RKO (cell line): ENCODE measurements at regions not wholly inside any gene's neighbourhood (a gene's known extent, or its start where the extent isn't known, plus 50 kb on each side); places are given as distances from the start of the nearest gene placed in this dataset.
"Not testable (repeated sequence)": the region's sequence is repeated elsewhere in the genome, so short reads cannot be mapped to it uniquely, and the experiment has no call there.

Experiments
- DNase-seq: peaks from one replicate; pipeline ENCODE4 v3.0.0-alpha.2; 2016; ENCODE audit warnings: low spot score

DNA sequence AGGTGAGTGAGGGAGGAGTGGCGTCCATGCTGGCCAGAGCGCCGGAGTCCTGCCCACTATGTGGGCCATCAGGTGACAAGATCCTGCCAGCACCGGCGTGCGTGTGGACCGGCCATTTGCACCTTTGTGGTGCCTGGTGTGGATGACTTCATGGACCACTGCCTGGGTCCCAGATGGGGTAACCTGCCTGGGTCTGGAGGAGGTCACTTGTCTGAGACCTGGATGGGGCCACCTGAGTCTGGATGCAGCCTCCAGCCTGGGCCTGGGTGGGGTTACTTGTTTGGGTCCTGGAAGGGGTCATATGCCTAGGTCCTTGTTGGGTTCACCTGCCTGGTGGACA is 299.6 kb downstream of the NDUFA10 start:
- no peak for DNase-seq

DNA sequence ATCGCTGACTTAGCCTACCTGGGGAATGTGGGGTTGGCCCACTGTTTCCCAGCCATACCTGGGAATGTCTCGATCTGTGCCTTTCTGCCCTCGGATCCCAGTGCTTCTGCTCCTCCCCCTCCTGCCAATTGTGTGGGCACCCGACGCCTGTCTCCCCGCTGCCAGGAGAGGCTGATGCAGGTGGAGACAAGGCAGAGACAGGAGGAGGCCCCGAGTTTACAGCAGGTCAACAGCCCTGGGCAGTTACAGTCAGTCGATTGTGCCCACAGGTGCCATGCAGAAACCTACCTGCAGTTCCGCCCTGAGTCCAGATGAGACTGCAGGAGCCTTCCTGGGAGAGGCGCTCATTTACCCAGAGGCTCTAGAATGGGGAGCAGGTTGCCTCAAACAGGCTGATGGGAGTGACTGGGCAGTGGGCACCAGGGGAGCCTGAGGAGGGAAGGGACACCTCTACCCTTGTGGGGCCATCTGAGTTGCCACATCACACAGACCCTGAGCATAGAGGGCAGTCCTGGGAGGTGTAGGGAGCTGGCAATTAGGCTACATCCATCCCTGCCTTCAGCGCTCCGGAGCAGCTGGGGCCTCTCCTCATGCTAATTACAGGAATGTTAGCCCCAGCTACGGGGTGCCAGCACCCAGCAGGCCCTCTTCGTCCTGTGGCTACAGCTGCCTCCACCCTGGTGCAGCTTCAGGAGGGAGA is 300.1 kb downstream of the NDUFA10 start:
- DNase-seq: no peak

DNA sequence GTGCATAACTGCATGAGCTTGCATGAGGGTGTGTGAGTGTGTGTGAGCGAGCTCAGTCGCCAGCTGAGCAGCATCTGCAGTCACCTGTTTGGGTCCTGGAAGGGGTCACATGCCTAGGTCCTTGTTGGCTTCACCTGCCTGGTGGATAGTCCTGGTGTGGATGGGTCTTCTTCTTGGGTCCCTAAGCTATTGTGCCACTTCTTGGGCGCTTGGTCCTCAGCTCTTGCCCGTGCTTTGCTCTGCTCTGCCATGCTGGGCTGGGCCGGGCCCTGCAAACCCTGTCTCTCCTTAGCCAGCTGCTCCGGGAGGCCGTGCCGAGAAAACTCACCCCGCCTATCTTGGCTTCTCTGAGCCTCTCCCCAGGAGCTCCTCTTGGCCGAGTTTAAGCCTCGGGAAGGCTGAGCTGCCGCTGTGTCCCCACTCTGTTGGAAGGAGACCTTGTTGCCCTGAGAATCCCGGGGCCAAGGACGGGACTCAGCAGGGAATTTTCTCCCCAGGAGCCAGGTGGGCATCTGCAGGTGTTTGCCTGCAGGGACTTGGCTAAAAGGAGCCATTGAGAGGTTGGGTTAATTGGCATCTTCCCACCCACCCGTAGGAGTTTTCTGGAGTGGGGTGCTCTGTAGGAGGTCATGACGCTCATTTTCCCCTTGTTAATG is 300.8 kb downstream of the NDUFA10 start:
- no peak for DNase-seq

DNA sequence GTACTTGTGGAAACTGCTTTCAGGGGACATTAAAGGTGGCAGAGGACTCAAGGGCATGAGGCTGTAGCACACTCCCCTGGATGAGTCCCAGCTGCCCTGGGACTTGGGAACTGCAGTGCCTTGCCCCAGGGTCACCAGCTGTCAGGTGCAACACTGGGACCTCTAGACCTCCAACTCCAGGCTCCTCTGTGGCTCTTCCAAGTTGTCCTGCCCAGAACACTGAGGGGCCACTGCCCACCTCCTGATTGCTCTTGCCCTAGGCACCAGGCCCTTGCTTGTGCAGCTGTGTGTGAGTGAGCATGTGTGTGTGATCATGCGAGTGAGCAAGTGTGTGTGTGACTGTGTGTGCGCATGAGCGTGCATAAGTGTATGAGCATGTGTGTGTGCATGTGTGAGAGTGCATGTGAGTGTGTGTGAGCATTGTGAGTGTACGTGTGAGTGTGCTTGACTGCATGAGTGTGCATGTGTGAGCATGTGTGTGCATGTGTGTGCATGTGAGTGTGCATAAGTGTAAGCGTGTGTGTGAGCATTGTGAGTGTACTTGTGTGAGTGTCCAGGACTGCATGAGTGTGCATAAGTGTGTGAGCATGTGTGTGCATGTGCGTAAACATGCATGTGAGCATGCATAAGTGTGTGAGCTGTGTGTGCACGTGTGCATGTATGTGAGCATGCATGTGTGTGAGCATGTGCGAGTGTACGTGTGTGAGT is 301.5 kb downstream of the NDUFA10 start:
- no peak for DNase-seq

DNA sequence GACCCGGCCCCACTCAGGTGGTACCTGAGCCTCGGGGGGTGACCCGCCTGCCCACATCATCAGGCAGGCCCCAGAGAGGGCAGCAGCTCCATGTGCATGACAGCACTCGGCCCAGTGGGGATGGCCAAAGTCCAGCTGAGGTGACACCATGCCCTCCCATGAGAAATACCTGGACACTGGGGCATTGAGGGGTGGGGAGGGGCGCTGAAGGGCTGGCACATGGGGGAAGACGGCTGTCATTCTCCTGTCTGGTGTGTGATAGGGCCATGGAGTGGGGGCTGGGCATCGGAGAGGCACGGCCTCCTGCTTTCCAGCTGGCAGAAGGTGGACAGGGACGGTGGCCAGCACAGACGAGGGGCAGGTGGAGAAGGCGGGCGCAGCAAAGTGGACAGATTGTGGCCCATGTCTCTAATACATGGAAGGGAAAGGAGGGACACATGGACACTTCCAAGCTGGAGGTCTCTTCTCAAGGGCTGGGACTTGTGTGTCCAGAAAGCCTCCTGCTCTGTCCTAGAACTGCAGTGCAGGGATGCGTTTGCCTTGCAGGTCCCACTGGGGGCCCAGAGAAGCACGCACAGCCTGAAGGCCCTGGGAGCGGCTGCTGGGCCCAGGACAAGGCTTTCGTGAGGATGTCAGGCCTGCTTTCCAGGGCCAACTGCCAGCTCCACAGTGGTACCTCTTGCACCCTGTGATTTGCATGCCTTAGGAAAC is 302.2 kb downstream of the NDUFA10 start:
- no peak for DNase-seq

DNA sequence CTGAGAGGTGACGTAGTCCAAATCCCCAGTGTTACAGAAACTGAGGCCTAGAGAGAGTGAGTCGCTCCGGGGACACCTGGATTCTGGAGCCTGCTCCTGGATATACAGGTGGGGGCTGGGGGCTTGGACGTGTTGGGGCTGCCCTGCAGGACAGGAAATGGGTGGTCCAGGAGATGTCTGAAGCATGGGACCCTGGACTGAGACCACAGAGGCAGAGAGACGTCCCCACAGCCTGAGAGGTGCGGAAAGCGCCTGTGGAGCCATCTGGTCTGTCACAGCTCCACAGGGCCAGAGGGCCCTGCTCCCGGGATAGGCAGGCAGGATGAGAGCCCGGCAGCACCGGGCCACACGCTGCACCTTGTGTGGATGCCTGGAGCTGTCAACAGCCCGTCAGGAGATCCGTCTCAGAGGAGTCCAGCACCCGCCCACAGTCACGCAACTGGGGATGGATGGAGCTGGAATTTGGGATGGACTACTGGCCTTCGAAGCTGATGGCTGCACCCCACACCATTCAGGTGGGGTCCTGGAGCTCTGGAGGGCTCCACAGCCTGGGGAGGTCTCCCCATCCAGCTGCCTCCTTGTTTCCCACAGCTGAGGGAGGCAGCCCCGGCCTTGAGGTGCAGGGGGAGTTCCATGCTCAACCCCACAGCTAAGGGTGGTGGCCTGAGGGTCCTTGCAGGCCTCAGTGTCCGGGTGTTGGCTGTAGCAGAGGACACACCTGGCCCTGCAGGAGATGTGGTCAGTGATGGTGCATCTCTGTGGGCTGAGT is 303.0 kb downstream of the NDUFA10 start:
- DNase-seq: no peak

DNA sequence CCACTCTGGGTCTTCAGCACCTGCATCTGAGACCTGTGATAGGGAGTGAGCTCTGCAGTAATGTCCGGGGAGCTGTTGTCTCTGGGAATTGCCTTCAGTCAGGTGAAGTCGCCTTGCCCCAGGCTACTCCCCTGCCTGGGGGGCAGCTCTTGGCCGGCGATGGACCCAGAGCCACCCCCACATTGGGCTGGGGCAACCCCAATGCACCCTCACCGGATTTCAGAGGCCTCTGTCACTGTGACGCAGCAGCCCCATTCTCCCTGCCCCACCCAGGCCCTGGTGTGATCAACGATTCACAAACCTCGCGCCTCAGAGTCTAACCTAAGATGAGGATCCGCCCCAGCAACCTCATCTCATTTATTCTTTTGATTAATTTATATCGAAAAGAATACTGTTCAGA is 303.6 kb downstream of the NDUFA10 start:
- DNase-seq: no peak

DNA sequence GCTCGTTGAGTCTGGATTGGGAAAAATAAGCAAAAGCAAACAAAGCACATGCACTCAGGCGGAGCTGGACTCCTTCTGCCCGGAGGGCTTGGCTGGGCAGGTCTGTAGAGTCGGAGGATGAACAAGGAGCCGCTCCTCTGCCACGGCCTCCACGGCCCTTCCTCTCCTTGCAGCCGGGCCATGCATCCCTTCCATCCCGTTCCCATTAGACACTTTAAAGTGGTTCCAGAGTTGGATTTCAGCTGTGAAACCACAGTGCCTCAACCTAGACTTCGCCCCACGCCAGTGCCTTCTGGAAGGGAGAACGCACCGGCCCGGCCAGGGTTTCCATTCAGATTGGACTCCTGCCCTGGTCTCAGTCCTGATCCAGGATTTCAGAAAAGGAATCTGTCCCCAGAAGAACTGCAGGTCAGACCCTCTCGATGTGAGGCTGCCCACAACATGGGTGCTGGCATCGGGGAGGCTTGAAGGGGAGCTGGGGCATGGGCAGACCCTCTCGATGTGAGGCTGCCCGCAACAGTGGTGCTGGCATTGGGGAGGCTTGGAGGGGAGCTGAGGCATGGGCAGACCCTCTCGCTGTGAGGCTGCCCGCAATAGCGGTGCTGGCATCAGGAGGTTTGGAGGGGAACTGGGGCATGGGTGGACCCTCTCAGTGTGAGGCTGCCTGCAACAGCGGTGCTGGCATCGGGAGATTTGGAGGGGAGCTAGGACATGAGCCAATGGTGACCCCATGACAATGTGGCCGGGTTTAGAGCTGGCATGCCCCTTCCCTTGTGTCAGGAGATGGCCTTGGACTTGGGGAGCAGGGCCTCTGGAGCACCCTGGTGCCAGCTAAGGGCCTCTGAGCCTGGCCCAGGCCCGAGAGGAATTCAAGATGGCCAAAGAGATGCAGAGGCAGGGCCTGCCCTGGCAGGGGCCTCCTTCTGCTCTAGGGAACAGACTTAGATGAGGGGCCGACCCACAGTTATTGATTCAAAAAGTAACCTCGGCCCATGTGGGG is 304.5 kb downstream of the NDUFA10 start:
- no peak for DNase-seq

DNA sequence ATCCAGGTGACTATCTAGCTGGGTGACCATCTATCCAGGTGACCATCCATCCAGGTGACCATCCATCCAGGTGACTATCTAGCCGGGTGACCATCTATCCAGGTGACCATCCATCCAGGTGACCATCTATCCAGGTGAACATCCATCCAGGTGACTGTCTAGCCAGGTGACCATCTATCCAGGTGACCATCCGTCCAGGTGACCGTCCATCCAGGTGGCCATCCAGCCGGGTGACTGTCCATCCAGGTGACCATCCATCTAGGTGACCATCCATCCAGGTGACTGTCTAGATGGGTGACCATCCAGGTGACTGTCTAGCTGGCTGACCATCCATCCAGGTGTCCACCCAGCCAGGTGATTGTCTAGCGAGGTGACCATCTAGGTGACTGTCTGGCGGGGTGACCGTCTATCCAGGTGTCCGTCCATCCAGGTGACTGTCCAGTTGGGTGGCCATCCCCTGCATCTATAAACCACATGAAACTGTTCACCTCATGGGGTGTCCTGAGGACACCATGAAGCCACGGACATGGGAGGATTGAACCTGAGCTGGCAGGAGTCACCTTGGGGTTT is 305.3 kb downstream of the NDUFA10 start:
- no peak for DNase-seq

DNA sequence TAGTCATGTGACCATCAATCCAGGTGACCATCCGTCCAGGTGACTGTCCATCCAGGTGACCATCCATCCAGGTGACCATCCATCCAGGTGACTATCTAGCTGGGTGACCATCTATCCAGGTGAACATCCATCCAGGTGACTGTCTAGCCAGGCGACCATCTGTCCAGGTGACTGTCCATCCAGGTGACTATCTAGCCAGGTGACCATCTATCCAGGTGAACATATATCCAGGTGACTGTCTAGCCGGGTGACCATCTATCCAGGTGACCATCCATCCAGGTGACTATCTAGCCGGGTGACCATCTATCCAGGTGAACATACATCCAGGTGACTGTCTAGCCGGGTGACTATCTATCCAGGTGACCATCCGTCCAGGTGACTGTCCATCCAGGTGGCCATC is 306.2 kb downstream of the NDUFA10 start:
- DNase-seq: not testable (repeated sequence)

DNA sequence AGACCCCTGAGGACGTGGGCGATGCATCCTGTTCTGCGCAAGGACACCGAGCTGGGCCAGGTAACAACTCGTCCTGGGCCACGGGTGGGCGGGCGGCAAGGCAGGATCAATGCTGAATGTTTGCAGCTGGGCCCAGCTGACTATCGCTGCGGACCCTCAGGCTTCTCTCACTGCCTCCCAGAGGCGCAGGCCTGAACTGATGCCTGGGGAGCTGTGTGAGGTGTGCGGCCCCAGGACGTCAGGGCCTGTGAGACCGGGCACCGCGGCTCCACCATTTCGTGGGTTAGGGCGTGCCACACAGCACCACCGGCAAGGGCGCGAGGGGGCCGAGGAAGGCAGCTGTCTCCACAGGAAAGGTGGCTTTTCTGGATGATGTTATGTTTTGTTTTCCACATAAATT is 307.4 kb downstream of the NDUFA10 start:
- no peak for DNase-seq

DNA sequence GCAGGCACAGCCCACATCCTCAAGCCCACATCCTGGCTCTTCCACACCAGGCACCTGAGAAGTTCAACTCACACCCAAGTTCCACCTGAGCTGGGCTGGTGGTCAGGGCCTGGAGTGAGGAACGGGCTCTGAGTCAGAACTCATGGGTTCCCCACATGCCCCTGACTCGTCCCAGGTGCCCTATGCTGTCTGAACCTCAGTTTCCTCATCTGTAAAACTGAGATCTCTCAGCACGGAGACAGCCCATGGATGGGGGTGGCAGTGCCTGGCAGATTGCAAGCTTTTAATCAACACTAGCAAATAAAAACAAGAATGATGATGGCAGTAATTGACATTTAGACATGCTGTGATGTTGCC is 307.8 kb downstream of the NDUFA10 start:
- no peak for DNase-seq

DNA sequence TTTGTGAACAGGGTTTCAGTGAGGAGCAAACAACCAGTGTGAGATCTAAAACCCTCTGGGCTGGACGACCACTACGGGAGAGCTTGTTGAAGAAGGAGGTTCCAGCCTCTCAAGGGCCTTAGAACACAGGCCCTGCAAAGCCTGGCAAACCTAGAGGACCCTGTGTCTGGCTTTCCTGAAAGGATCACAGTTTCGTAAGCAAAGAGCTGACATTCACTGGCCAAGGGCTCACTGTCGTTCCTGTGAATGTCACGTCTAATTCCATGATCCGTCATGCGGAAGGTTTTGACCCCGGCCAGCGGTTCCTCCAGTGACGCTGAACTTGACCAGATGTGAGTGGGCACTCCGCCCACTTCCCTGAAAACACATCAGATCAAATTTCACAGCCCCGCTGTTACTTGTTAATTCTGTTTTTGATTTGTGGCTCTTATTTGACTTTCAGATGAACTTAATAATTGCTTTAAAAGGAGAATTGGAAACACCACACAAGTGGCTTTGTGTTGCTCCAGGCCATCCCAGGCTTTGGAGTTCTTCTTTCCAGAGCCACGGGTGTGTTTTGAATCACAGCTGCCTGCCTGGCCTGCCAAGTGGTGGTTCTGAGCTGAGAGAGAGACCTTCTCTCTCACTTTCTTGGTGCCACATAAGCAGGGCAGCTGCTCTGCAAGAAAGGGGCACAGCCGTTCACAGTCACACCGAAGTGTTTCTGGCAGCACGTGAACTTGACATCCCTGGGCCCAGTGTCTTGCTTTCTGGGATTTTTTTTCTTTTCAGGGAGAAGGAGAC is 308.4 kb downstream of the NDUFA10 start:
- no peak for DNase-seq

DNA sequence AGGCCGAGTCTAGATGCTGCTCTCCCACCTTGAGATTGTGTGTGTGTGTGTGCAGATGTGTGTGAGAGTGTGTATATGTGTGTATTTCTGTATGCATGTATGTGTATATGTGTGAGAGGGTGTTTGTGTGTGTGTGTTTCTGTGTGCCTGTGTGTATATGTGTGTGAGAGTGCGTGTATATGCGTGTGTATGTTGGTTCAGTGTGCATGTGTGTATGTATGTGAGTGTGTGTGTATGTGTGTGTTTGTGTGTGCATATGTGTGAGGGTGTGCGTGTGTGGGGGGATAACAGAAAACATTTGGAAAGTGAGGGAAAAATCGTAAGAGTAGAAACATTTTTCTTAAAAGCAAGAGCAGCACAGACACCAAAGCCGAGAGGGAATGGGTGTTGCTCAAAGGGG is 309.1 kb downstream of the NDUFA10 start:
- no peak for DNase-seq

DNA sequence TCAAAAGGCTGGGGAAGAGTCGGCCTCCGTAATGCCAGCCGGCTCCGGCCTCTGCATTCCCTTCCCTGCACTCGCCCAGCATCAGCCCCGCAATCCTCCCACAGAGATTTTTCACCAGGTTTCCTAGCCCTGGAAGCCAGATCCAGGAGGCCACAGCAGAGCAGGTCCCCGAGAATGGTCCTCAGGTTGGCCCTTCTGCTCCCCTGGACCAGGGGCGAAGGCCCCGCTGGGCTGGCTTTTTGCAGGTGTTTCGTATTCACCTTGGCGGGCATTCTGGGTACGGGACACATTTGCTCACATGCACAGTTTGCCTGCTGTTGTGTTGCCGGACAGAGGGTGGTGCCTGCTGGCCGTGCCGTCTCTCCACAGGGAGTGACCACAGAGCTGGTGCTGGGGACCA is 309.5 kb downstream of the NDUFA10 start:
- DNase-seq: no peak

DNA sequence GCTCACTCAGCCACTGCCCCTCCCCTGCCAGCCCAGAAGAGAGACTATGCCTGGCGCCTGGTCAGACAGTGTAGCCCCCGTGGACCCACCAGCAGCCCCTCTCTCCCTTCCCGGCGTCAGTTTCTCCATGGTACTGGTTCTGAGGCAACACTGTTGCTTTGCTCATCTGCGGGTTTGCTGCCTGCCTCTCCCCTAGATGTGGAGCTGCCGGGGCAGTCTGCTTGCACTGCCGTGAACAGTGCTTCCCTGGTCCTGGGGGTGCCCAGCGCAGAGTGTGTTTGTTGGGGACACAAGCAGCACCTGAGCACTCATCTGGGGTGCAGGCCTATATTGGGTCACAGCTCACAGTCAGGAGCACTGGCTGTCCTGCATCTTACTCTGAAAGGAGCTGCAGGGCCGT is 309.9 kb downstream of the NDUFA10 start:
- no peak for DNase-seq

DNA sequence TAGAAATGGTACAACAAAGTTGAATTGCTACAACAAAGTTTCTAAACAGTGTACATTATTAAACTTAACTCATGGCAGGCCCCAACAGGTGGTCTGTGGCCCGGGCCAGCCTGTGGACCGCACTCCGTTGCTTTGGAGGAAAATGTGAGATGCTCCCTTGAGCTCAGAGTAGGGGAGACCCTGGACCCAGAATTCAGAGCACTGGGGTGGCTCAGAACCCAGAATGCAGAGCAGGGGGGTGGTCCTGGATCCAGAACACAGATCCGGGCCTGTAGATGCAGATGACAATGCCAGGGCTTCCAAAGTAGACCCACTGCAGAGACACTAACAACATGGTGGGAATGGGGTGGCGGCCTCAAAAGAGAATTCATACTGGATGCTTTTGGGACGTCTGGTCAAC is 311.0 kb downstream of the NDUFA10 start:
- DNase-seq: no peak

DNA sequence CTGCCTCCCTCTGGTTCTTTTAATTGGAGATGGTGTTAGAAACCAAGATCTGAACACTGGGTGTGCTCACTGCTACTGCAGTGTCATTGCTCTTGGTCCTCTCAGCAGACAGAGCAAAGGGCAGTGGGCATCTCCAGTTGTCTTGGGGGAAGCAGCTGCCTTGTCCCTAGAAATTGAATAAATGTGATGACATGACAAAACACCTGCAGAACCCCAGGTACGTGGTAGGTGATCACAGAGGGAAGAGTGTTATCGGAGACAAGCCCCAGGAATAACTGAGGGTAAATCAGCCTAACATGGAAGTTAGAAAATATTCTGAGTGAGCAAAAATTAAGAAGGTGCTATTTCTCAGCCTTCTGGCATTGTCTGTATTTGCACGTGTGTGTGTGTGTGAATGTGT is 311.9 kb upstream of the HDAC4 start:
- no peak for DNase-seq

DNA sequence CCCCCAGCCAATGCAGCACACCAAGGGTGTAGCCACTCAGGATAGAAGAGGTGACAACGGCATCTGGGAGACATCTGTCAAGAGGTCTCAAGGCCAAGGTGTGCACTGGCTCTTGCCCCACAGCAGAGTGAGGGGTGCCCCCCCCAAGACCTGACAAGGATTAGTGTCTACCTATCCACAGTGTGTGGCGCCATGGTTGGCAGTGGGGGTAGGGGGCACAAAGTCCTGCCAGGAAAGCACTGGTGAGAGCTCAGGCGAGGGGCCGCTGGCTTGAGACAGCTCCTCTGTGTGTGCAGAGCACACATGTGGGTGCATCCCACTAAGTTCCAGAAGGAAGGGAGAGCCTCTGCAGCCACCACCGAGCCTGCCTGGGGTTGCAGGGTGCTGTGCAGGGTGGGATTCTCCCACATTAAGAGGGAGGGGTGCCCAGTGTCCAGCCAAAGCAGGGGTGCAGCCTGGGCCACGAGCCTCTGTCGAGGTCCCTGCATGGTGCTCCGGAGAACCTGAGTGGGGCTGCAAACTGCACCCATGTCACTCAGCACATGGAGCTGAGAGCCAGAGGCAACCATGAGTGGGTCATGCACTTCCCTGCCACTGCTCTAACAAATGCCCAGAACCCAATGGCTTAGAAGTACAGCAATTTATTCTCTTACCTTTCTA is 311.2 kb upstream of the HDAC4 start:
- no peak for DNase-seq
